ENCODE measurements at regions not wholly inside any gene's neighbourhood (a gene's known extent, or its start where the extent isn't known, plus 50 kb on each side); places are given as distances from the start of the nearest gene placed in this dataset.

- no peak for TF ChIP-seq POLR2A (IDR thresholded peaks at IDR 0.05)
- TF ChIP-seq CTCF (IDR thresholded peaks at IDR 0.05): no peak
Measured at GRCh38 chr15:35973029-35973428, 427.1 kb upstream of the DPH6 start.

Measured in prostate gland (tissue), 2 donors.